Memory B cell (primary cell): ENCODE measurements at regions not wholly inside any gene's neighbourhood (a gene's known extent, or its start where the extent isn't known, plus 50 kb on each side); places are given as distances from the start of the nearest gene placed in this dataset.
"Not testable (repeated sequence)": the region's sequence is repeated elsewhere in the genome, so short reads cannot be mapped to it uniquely, and the experiment has no call there.

Experiments
- ATAC-seq: fragments of 150-1000 bp; cut with Tn5 transposase; 2 replicates; pipeline ENCODE4 v1.10.0; 2021; ENCODE audit warnings: low read depth, mild to moderate bottlenecking, moderate library complexity
- DNase-seq, 2 donors: peaks; one replicate each; pipeline ENCODE4 v3.0.0; 2022; ENCODE audit warnings: low spot score in 2 of 2
- H3K27ac Mint-ChIP-seq: one replicate; pipeline ENCODE4 v1.8.0; 2022; ENCODE audit warnings: mild to moderate bottlenecking, moderate library complexity, mixed read lengths
- H3K27me3 Mint-ChIP-seq: one replicate; pipeline ENCODE4 v1.8.0; 2022; ENCODE audit warnings: mixed read lengths
- H3K36me3 Mint-ChIP-seq: one replicate; pipeline ENCODE4 v1.8.0; 2022; ENCODE audit warnings: mild to moderate bottlenecking, mixed read lengths
- H3K4me1 Mint-ChIP-seq: one replicate; pipeline ENCODE4 v1.8.0; 2022; ENCODE audit warnings: mixed read lengths
- H3K4me3 Mint-ChIP-seq: one replicate; pipeline ENCODE4 v1.8.0; 2022; ENCODE audit warnings: mild to moderate bottlenecking, moderate library complexity, mixed read lengths
- H3K9me3 Mint-ChIP-seq: one replicate; pipeline ENCODE4 v1.8.0; 2022; ENCODE audit warnings: mixed read lengths

DNA sequence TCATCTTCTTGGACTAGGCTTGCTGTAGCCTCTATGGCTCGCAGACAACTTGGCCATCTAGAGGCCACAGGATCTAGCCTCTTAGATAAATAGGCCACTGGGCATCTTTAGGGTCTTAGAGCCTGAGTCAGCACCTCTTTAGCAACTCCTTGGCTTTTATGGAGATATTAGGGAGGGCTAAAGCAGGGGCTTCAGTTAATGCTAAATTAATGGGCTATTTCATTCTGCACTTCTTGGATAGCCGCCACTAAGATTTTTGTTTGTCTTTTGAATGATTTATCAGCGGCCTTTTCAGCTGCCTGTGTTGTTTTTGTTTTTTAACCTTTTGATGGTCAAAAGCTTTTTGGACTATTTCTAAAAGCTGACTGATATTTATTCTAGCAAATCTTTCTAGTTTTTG is 118.3 kb downstream of the UNC93B1 start:
- H3K4me3 Mint-ChIP-seq, ATAC-seq, H3K4me1 Mint-ChIP-seq, H3K36me3 Mint-ChIP-seq, H3K27ac Mint-ChIP-seq, DNase-seq, H3K9me3 Mint-ChIP-seq: not testable (repeated sequence)
- peaks cover 11% of the 10 kb centered on the region for H3K27me3 Mint-ChIP-seq

GRCh38 chr11:67884761-67885558 is 118.9 kb downstream of the UNC93B1 start:
- not testable (repeated sequence) for DNase-seq, ATAC-seq, H3K9me3 Mint-ChIP-seq, H3K4me3 Mint-ChIP-seq, H3K36me3 Mint-ChIP-seq, H3K27ac Mint-ChIP-seq, H3K4me1 Mint-ChIP-seq
- H3K27me3 Mint-ChIP-seq, result peaks cover 11% of the 10 kb centered on the region

GRCh38 chr11:67884073-67884757 is 119.7 kb downstream of the UNC93B1 start:
- H3K36me3 Mint-ChIP-seq, H3K9me3 Mint-ChIP-seq, H3K4me3 Mint-ChIP-seq, H3K4me1 Mint-ChIP-seq, ATAC-seq, H3K27ac Mint-ChIP-seq, DNase-seq: not testable (repeated sequence)
- peaks cover 11% of the 10 kb centered on the region for H3K27me3 Mint-ChIP-seq

DNA sequence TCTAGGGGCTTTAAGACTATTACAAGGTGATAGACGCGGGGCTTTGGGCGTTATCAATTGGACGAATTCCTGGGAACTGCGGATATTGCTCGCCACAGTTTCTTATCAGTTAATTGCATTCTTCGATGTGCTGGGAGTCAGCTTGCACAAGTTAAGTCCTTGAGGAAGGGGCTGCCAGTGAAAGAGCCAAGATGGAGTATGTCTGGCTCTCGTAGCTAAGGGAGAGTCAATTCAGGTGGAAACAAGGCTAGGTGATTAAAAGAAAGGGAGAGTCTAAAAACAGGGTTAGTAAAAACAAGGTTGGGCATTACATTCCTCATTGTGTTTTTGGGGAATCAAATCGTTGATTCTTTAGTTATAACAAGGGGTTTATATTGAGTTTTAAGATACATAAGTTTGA is 121.6 kb downstream of the UNC93B1 start:
- not testable (repeated sequence) for DNase-seq, H3K4me3 Mint-ChIP-seq, H3K36me3 Mint-ChIP-seq, H3K9me3 Mint-ChIP-seq, ATAC-seq, H3K27ac Mint-ChIP-seq, H3K4me1 Mint-ChIP-seq
- H3K27me3 Mint-ChIP-seq, result peaks cover 10% of the 10 kb centered on the region

GRCh38 chr11:67881836-67882235 is 122.1 kb downstream of the UNC93B1 start:
- not testable (repeated sequence) for H3K27ac Mint-ChIP-seq, H3K9me3 Mint-ChIP-seq, H3K4me3 Mint-ChIP-seq, DNase-seq, H3K36me3 Mint-ChIP-seq, H3K4me1 Mint-ChIP-seq, ATAC-seq, H3K27me3 Mint-ChIP-seq

DNA sequence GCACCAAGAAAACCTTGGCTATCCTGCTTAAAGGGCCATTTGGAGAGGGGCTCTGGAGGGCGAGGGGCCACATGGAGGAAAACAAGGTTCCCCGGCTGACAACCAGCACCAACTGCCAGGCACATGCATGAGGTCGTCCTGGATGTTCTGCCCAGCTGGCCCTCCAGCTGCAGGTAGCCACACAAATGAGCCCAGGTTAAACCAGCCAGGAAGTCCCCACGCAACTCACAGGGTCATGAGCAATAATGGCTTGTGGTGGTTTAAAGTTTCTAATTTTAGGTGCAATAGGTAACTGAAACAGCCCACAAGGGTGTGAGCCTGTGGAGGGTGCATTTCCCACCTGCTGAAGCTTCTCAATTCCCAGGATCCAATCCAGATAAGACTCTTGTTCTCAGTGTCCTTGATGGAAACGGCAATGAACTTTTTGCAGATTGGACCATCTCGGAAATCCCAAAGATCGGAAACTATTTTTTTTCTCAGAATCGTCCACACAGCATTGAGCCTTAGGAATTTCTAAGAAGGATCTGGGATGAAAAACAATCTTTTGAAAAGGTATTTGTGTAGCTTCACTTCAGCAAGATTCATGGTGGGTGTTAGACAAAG is 123.2 kb downstream of the UNC93B1 start:
- DNase-seq, H3K4me3 Mint-ChIP-seq, ATAC-seq, H3K27me3 Mint-ChIP-seq, H3K36me3 Mint-ChIP-seq, H3K4me1 Mint-ChIP-seq, H3K9me3 Mint-ChIP-seq, H3K27ac Mint-ChIP-seq: not testable (repeated sequence)

- not testable (repeated sequence) for ATAC-seq, H3K9me3 Mint-ChIP-seq, H3K27ac Mint-ChIP-seq, H3K27me3 Mint-ChIP-seq, DNase-seq, H3K4me1 Mint-ChIP-seq, H3K36me3 Mint-ChIP-seq, H3K4me3 Mint-ChIP-seq
Observed at GRCh38 chr11:67878666-67879065, 125.2 kb downstream of the UNC93B1 start.

DNA sequence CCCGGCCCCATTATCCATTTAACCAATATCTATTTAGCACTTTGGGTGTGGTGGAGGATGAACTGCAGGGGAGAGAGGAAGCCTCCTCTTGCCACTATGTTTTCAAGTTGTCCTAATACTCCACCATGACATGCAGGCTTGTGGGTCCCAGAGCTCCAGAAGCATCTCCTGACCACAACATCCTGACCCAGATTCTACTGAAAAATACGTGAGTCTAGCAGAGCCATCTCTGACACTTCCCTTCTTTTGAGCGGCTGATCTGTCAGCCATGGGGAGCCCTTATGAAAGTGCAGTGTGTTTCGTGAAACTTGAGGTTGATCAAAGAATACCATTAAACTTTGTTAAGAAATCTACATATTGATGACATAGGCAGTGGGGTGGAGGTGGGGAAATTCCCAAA is 126.6 kb downstream of the UNC93B1 start:
- not testable (repeated sequence) for H3K27me3 Mint-ChIP-seq, H3K4me1 Mint-ChIP-seq, ATAC-seq, H3K4me3 Mint-ChIP-seq, H3K9me3 Mint-ChIP-seq, H3K36me3 Mint-ChIP-seq, H3K27ac Mint-ChIP-seq, DNase-seq

GRCh38 chr11:67873223-67873622 is 130.7 kb downstream of the UNC93B1 start:
- H3K27me3 Mint-ChIP-seq, result peaks cover 17% of the 10 kb centered on the region
- not testable (repeated sequence) for H3K27ac Mint-ChIP-seq, H3K36me3 Mint-ChIP-seq

GRCh38 chr11:67871168-67871567 is 132.7 kb downstream of the UNC93B1 start:
- not testable (repeated sequence) for H3K4me3 Mint-ChIP-seq, DNase-seq, H3K36me3 Mint-ChIP-seq, H3K9me3 Mint-ChIP-seq, H3K4me1 Mint-ChIP-seq, H3K27ac Mint-ChIP-seq, ATAC-seq
- H3K27me3 Mint-ChIP-seq, result peaks cover 21% of the 10 kb centered on the region

More at GRCh38 chr11:67873223-67873622, 130.7 kb downstream of the UNC93B1 start:
- not testable (repeated sequence) for DNase-seq, H3K4me1 Mint-ChIP-seq, H3K9me3 Mint-ChIP-seq, ATAC-seq, H3K4me3 Mint-ChIP-seq

- H3K9me3 Mint-ChIP-seq, H3K4me1 Mint-ChIP-seq, H3K36me3 Mint-ChIP-seq, ATAC-seq, DNase-seq, H3K4me3 Mint-ChIP-seq, H3K27ac Mint-ChIP-seq: not testable (repeated sequence)
- H3K27me3 Mint-ChIP-seq, result peaks cover 10% of the 10 kb centered on the region
Observed at GRCh38 chr11:67862896-67863295, 141.0 kb downstream of the UNC93B1 start.

DNA sequence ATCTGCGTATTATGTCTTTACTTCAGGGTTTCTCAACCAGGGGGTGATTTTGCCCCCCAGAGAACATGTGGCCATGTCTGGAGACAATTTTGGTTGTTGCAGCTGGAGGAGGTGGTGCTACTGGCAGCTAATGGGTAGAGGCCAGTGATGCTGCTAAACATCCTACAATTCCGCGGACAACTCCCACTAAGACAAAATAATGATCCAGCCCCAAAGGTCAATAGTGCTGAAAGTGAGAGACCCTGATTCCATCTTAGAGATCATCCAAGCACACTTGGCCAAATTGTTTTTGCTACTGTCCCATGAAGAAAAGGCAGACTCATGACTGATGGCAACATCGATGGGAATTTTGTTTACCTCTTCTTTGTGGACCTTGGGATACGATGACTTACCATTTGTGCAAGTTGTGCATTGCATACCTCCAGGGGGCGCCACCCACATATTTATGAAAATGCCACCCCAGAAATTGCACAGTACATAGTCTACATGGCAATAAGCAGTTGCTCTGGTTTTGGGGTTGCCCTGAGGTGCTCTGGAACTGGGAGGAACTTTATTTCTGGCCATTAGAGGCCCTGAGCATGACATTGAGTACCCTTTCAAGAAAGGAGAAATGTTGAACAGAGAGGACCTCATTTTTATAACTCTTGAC is 144.3 kb downstream of the UNC93B1 start:
- peak in 1 of 2 donors; percentile 8 for DNase-seq
- not testable (repeated sequence) for ATAC-seq, H3K4me1 Mint-ChIP-seq, H3K36me3 Mint-ChIP-seq, H3K9me3 Mint-ChIP-seq, H3K27ac Mint-ChIP-seq, H3K4me3 Mint-ChIP-seq
- peaks cover 17% of the 10 kb centered on the region for H3K27me3 Mint-ChIP-seq

- not testable (repeated sequence) for H3K9me3 Mint-ChIP-seq, H3K4me3 Mint-ChIP-seq, H3K4me1 Mint-ChIP-seq, ATAC-seq, DNase-seq, H3K27ac Mint-ChIP-seq, H3K36me3 Mint-ChIP-seq
- peaks cover 17% of the 10 kb centered on the region for H3K27me3 Mint-ChIP-seq
Observed at GRCh38 chr11:67850747-67851146, 153.2 kb downstream of the UNC93B1 start.

- not testable (repeated sequence) for H3K36me3 Mint-ChIP-seq, H3K9me3 Mint-ChIP-seq, H3K4me3 Mint-ChIP-seq, H3K4me1 Mint-ChIP-seq, H3K27ac Mint-ChIP-seq, DNase-seq, ATAC-seq
- peaks cover 14% of the 10 kb centered on the region for H3K27me3 Mint-ChIP-seq
Observed at GRCh38 chr11:67849766-67850165, 154.1 kb downstream of the UNC93B1 start.
